ENCODE measurements at regions not wholly inside any gene's neighbourhood (a gene's known extent, or its start where the extent isn't known, plus 50 kb on each side); places are given as distances from the start of the nearest gene placed in this dataset.

GRCh38 chr13:94860981-94861407 lies 148.6 kb upstream of the SOX21 start:
- Histone ChIP-seq H3K4me3 (replicated peaks in 1 of 3; ENCODE audit: low read depth in 2 of 3, low read length in 3 of 3) (peak overlapping the region; percentile 35 to 77 (median 65)), H3K27ac (ENCODE audit: low read depth in 1 of 2, low read length in 2 of 2) (peak overlapping the region in 1 of 2 donors; percentile 69), H3K36me3 (replicated peaks in 1 of 2; ENCODE audit: control insufficient read depth in 1 of 2, insufficient read depth in 2 of 2, low read length in 2 of 2) (no peaks in the 10 kb centered on the region), H3K79me2 (ENCODE audit: insufficient read depth, low read length) (no peaks in the 10 kb centered on the region), H4K20me1 (ENCODE audit: insufficient read depth, low read length) (no peaks in the 10 kb centered on the region), H3K4me2 (replicated peaks; ENCODE audit: extremely low read depth, low read length, poor library complexity, severe bottlenecking) (peak overlapping the region; percentile 62), H3K27me3 (ENCODE audit: control insufficient read depth in 2 of 2, insufficient read depth in 2 of 2, low read length in 2 of 2) (no peaks in the 10 kb centered on the region), H3K4me1 (ENCODE audit: control insufficient read depth in 1 of 2, insufficient read depth in 2 of 2, low read length in 2 of 2) (peaks cover 18 to 24% of the 10 kb centered on the region in 2 donors), H3K9ac (ENCODE audit: insufficient read depth, low read length, poor library complexity, severe bottlenecking) (peak overlapping the region; percentile 57), H3K9me3 (replicated peaks in 1 of 2; ENCODE audit: control insufficient read depth in 1 of 2, insufficient read depth in 1 of 2, low read length in 2 of 2) (no peaks in the 10 kb centered on the region), H2AFZ (ENCODE audit: insufficient read depth, low read depth, low read length, poor library complexity, severe bottlenecking) (peak overlapping the region; percentile 78)
- H3K4me3 Mint-ChIP-seq: peak overlapping the region; percentile 82 to 92
- H3K4me1 Mint-ChIP-seq: peaks cover 31% of the 10 kb centered on the region
- no peaks in the 10 kb centered on the region for H3K36me3 Mint-ChIP-seq
- no CpG with 5 or more reads among the region's 8 CpGs for whole genome bisulfite sequencing (ENCODE audit: insufficient coverage)
- no peak for DNase-seq
- intact Hi-C loops (cut with micrococcal nuclease): no loop called here
- no peak for TF ChIP-seq CTCF (IDR thresholded peaks at IDR 0.05)
- peak overlapping the region in 6 of 7 donors; percentile 1 to 88 (median 62) for H3K27ac Mint-ChIP-seq
- no peaks in the 10 kb centered on the region for H3K9me3 Mint-ChIP-seq
- H3K27me3 Mint-ChIP-seq (ENCODE audit: low read depth in 3 of 3): peaks cover 1 to 3% (median 1%) of the 10 kb centered on the region in 3 donors

- no peaks in the 10 kb centered on the region for H3K9me3 Mint-ChIP-seq
- H3K4me3 Mint-ChIP-seq: no peak overlapping the region
Observed at GRCh38 chr13:94859811-94860210, 147.5 kb upstream of the SOX21 start.

More at GRCh38 chr13:94859811-94860210, 147.5 kb upstream of the SOX21 start:
- no peaks in the 10 kb centered on the region for H3K9me3 ChIP-seq (replicated peaks in 1 of 2; ENCODE audit: control insufficient read depth in 1 of 2, insufficient read depth in 1 of 2, low read length in 2 of 2)
- WGBS (ENCODE audit: insufficient coverage): no CpG with 5 or more reads among the region's 2 CpGs
- intact Hi-C loops (cut with micrococcal nuclease): no loop called here
- H3K4me3 ChIP-seq (replicated peaks in 1 of 3; ENCODE audit: low read depth in 2 of 3, low read length in 3 of 3): no peak overlapping the region
- peaks cover 18 to 24% of the 10 kb centered on the region in 2 donors for H3K4me1 ChIP-seq (ENCODE audit: control insufficient read depth in 1 of 2, insufficient read depth in 2 of 2, low read length in 2 of 2)
- DNase-seq: no peak
- peak overlapping the region; percentile 78 for H2AFZ ChIP-seq (ENCODE audit: insufficient read depth, low read depth, low read length, poor library complexity, severe bottlenecking)
- TF ChIP-seq CTCF (IDR thresholded peaks at IDR 0.05): no peak
- H3K27ac ChIP-seq (ENCODE audit: low read depth in 1 of 2, low read length in 2 of 2): no peak overlapping the region
- H3K27me3 Mint-ChIP-seq (ENCODE audit: low read depth in 3 of 3): peaks cover 1 to 3% (median 1%) of the 10 kb centered on the region in 3 donors
- no peaks in the 10 kb centered on the region for H3K79me2 ChIP-seq (ENCODE audit: insufficient read depth, low read length)
- no peak overlapping the region for H3K9ac ChIP-seq (ENCODE audit: insufficient read depth, low read length, poor library complexity, severe bottlenecking)
- H3K4me2 ChIP-seq (replicated peaks; ENCODE audit: extremely low read depth, low read length, poor library complexity, severe bottlenecking): no peak overlapping the region
- peak overlapping the region in 1 of 7 donors; percentile 17 for H3K27ac Mint-ChIP-seq
- H3K4me1 Mint-ChIP-seq: peaks cover 31% of the 10 kb centered on the region
- no peaks in the 10 kb centered on the region for H3K36me3 ChIP-seq (replicated peaks in 1 of 2; ENCODE audit: control insufficient read depth in 1 of 2, insufficient read depth in 2 of 2, low read length in 2 of 2)
- H3K36me3 Mint-ChIP-seq: no peaks in the 10 kb centered on the region
- no peaks in the 10 kb centered on the region for H4K20me1 ChIP-seq (ENCODE audit: insufficient read depth, low read length)
- H3K27me3 ChIP-seq (ENCODE audit: control insufficient read depth in 2 of 2, insufficient read depth in 2 of 2, low read length in 2 of 2): no peaks in the 10 kb centered on the region

Measured in CD14-positive monocyte (primary cell).